Neural cell (in vitro differentiated cells): ENCODE measurements at regions not wholly inside any gene's neighbourhood (a gene's known extent, or its start where the extent isn't known, plus 50 kb on each side); places are given as distances from the start of the nearest gene placed in this dataset.

Experiments used
- H2AFZ ChIP-seq: fragments of 200-600, 300-800 bp; sonication (generic), shearing (Covaris generic); 2 replicates; pipeline ENCODE4 v1.6.0; 2014; ENCODE audit warnings: low read depth, mild to moderate bottlenecking, antibody characterized with exemption, low read length, moderate library complexity
- H3F3A ChIP-seq: fragments of 200-600 bp; shearing (Covaris generic); 2 replicates; pipeline ENCODE4 v1.6.1; 2016; ENCODE audit warnings: mild to moderate bottlenecking, moderate library complexity, mixed read lengths, antibody characterized with exemption, low read length; ENCODE audit not compliant: insufficient read depth, poor library complexity, severe bottlenecking
- H3K27ac ChIP-seq: fragments of 200-600, 300-800 bp; sonication (generic), shearing (Covaris generic); 2 replicates; pipeline ENCODE4 v1.5.1; 2014; ENCODE audit warnings: mild to moderate bottlenecking, low read length, moderate library complexity
- H3K27me3 ChIP-seq: fragments of 300-800, 200-600 bp; sonication (generic), shearing (Covaris generic); 2 replicates; pipeline ENCODE4 v1.6.0; 2014; ENCODE audit warnings: mild to moderate bottlenecking, low read depth, low read length, moderate library complexity; ENCODE audit not compliant: insufficient read depth
- H3K36me3 ChIP-seq: fragments of 300-800, 200-600 bp; sonication (generic), shearing (Covaris generic); 2 replicates; pipeline ENCODE4 v1.5.1; 2014; ENCODE audit warnings: mild to moderate bottlenecking, antibody characterized with exemption, low read length, moderate library complexity; ENCODE audit not compliant: insufficient read depth
- H3K4me2 ChIP-seq: fragments of 300-800, 200-600 bp; sonication (generic), shearing (Covaris generic); 2 replicates; pipeline ENCODE4 v1.6.0; 2014; ENCODE audit warnings: mild to moderate bottlenecking, low read length
- H3K4me3 ChIP-seq: fragments of 300-800, 200-600 bp; sonication (generic), shearing (Covaris generic); 2 replicates; pipeline ENCODE4 v1.5.1; 2014; ENCODE audit warnings: mild to moderate bottlenecking, low read length, moderate library complexity
- H3K79me2 ChIP-seq: fragments of 200-600 bp; shearing (Covaris generic); replicated peaks from 2 replicates; pipeline ENCODE4 v1.6.0; 2014; ENCODE audit warnings: mild to moderate bottlenecking, low read length, moderate library complexity; ENCODE audit not compliant: insufficient read depth
- H3K9ac ChIP-seq: fragments of 300-800, 200-600 bp; sonication (generic), shearing (Covaris generic); 2 replicates; pipeline ENCODE4 v1.6.1; 2016; ENCODE audit warnings: mild to moderate bottlenecking, low read length, mixed read lengths
- H3K9me2 ChIP-seq: fragments of 200-600 bp; shearing (Covaris generic); 2 replicates; pipeline ENCODE4 v1.6.1; 2016; ENCODE audit warnings: mild to moderate bottlenecking, low read length, mixed read lengths; ENCODE audit not compliant: insufficient read depth
- H3K9me3 ChIP-seq: fragments of 200-600, 300-800 bp; sonication (generic), shearing (Covaris generic); 2 replicates; pipeline ENCODE4 v1.6.1; 2016; ENCODE audit warnings: mild to moderate bottlenecking, mixed run types, low read length, moderate library complexity, mixed read lengths
- H4K20me1 ChIP-seq: fragments of 200-600 bp; shearing (Covaris generic); 2 replicates; pipeline ENCODE4 v1.6.1; 2016; ENCODE audit warnings: mild to moderate bottlenecking, mixed run types; ENCODE audit not compliant: insufficient read depth
- CTCF ChIP-seq: fragments of 450-650 bp; IDR thresholded peaks from 2 replicates; pipeline ENCODE4 v1.5.1; 2014; ENCODE audit warnings: antibody characterized with exemption, mild to moderate bottlenecking, moderate library complexity; ENCODE audit not compliant: poor library complexity, severe bottlenecking
- EP300 ChIP-seq: fragments of 450-650 bp; conservative IDR thresholded peaks from 2 replicates; pipeline ENCODE4 v1.6.1; 2014; ENCODE audit warnings: antibody characterized with exemption, mild to moderate bottlenecking, moderate library complexity; ENCODE audit not compliant: poor library complexity, severe bottlenecking
- EZH2 ChIP-seq: fragments of 200-600, 300-800 bp; shearing (Covaris generic), sonication (generic); IDR thresholded peaks from 2 replicates; pipeline ENCODE4 v1.6.1; 2014; ENCODE audit warnings: antibody characterized with exemption, low read length, borderline replicate concordance, mild to moderate bottlenecking; ENCODE audit not compliant: insufficient read depth, poor library complexity, severe bottlenecking
- MXI1 ChIP-seq: fragments of 450-650 bp; conservative IDR thresholded peaks from 2 replicates; pipeline ENCODE4 v1.6.1; 2014; ENCODE audit warnings: antibody characterized with exemption, mild to moderate bottlenecking; ENCODE audit not compliant: poor library complexity, severe bottlenecking
- POLR2AphosphoS5 ChIP-seq: IDR thresholded peaks from 2 replicates; pipeline ENCODE4 v1.6.1; 2012
- RAD21 ChIP-seq: fragments of 450-650 bp; conservative IDR thresholded peaks from 2 replicates; pipeline ENCODE4 v1.6.1; 2014; ENCODE audit warnings: antibody characterized with exemption, mild to moderate bottlenecking, moderate library complexity
- REST ChIP-seq: IDR thresholded peaks from 2 replicates; pipeline ENCODE4 v1.6.1; 2012; ENCODE audit warnings: borderline replicate concordance
- SMC3 ChIP-seq: fragments of 450-650 bp; conservative IDR thresholded peaks from 2 replicates; pipeline ENCODE4 v1.6.1; 2014; ENCODE audit warnings: antibody characterized with exemption, mild to moderate bottlenecking, moderate library complexity; ENCODE audit not compliant: poor library complexity
- TAF1 ChIP-seq: IDR thresholded peaks from 2 replicates; pipeline ENCODE4 v1.6.1; 2012; ENCODE audit warnings: low read depth

- no peak overlapping the region for H2AFZ ChIP-seq
- H3K9me2 ChIP-seq: no peaks in the 10 kb centered on the region
- no peak overlapping the region for H3K4me3 ChIP-seq
Observed at GRCh38 chr2:226307487-226308322, 491.9 kb downstream of the IRS1 start.

GRCh38 chr2:226306969-226307368 lies 492.7 kb downstream of the IRS1 start:
- no peak overlapping the region for H3K4me3 ChIP-seq
- H3K27ac ChIP-seq: no peak overlapping the region
- no peaks in the 10 kb centered on the region for H3K9me3 ChIP-seq
- TF ChIP-seq REST: no peak
- no peak for TF ChIP-seq MXI1
- TF ChIP-seq RAD21: no peak
- H3K9ac ChIP-seq: no peak overlapping the region
- no peaks in the 10 kb centered on the region for H3K27me3 ChIP-seq
- H4K20me1 ChIP-seq: no peaks in the 10 kb centered on the region
- peaks cover 2% of the 10 kb centered on the region for H3F3A ChIP-seq
- H3K4me2 ChIP-seq: no peak overlapping the region
- no peaks in the 10 kb centered on the region for H3K36me3 ChIP-seq
- H3K9me2 ChIP-seq: no peaks in the 10 kb centered on the region
- no peaks in the 10 kb centered on the region for H3K79me2 ChIP-seq
- no peak overlapping the region for H2AFZ ChIP-seq

More at GRCh38 chr2:226307487-226308322, 491.9 kb downstream of the IRS1 start:
- H3K9ac ChIP-seq: no peak overlapping the region
- no peaks in the 10 kb centered on the region for H3K27me3 ChIP-seq
- H3K79me2 ChIP-seq: no peaks in the 10 kb centered on the region
- no peaks in the 10 kb centered on the region for H3K9me3 ChIP-seq
- no peaks in the 10 kb centered on the region for H4K20me1 ChIP-seq
- no peak overlapping the region for H3K27ac ChIP-seq
- TF ChIP-seq SMC3: no peak
- TF ChIP-seq CTCF: no peak
- no peak for TF ChIP-seq EP300
- no peak for TF ChIP-seq MXI1
- no peak for TF ChIP-seq EZH2
- TF ChIP-seq TAF1: no peak
- TF ChIP-seq POLR2AphosphoS5: no peak
- no peak for TF ChIP-seq REST
- no peak for TF ChIP-seq RAD21
- H3K36me3 ChIP-seq: no peaks in the 10 kb centered on the region
- H3K4me2 ChIP-seq: no peak overlapping the region
- peaks cover 3% of the 10 kb centered on the region for H3F3A ChIP-seq
